ENCODE measurements at regions not wholly inside any gene's neighbourhood (a gene's known extent, or its start where the extent isn't known, plus 50 kb on each side); places are given as distances from the start of the nearest gene placed in this dataset.

- no peak for DNase-seq (ENCODE audit: low read depth, low spot score)
- no peak for ATAC-seq
- Histone ChIP-seq H3K36me3 (ENCODE audit: control insufficient read depth in 1 of 2, insufficient read depth in 2 of 2, low read length in 2 of 2) (no peaks in the 10 kb centered on the region), H3K4me2 (ENCODE audit: low read length) (no peak overlapping the region), H3K4me3 (replicated peaks in 1 of 2; ENCODE audit: low read depth in 1 of 2, low read length in 2 of 2) (no peak overlapping the region), H3K27me3 (ENCODE audit: insufficient read depth, low read length) (no peaks in the 10 kb centered on the region), H3K9me2 (ENCODE audit: insufficient read depth) (no peaks in the 10 kb centered on the region), H3K4me1 (ENCODE audit: control insufficient read depth in 1 of 2, insufficient read depth in 2 of 2, low read length in 2 of 2) (no peaks in the 10 kb centered on the region), H3K9me3 (ENCODE audit: control insufficient read depth in 1 of 2, insufficient read depth in 1 of 2, low read depth in 1 of 2, low read length in 2 of 2) (no peaks in the 10 kb centered on the region), H3K79me2 (ENCODE audit: insufficient read depth, low read length) (no peaks in the 10 kb centered on the region), H3K9ac (ENCODE audit: low read length) (no peak overlapping the region), H3K27ac (ENCODE audit: low read depth, low read length) (no peak overlapping the region), H4K20me1 (ENCODE audit: insufficient read depth) (no peaks in the 10 kb centered on the region), H2AFZ (ENCODE audit: low read depth, low read length, poor library complexity, severe bottlenecking) (peak overlapping the region; percentile 6)
- intact Hi-C loops (cut with micrococcal nuclease) = loop anchor here (5.0 kb wide), 1 partner anchor 456 kb away; no protein-coding TSS in a partner anchor
- CTCF ChIA-PET = interaction anchor here (0.5 to 2.0 kb wide), 7 partner anchors 9 to 313 kb away, joined by 3 to 7 read pairs (median 3); no protein-coding TSS in a partner anchor
- TF ChIP-seq RAD21 (IDR thresholded peaks at IDR 0.05; ENCODE audit: low read depth) (peak; percentile 45; the same call in 1 of the 2 replicates), MAX (IDR thresholded peaks at IDR 0.05) (no peak), EZH2 (IDR thresholded peaks at IDR 0.05) (no peak), FOSL1 (IDR thresholded peaks at IDR 0.05; ENCODE audit: low read depth) (no peak), CEBPB (IDR thresholded peaks at IDR 0.05; ENCODE audit: low read depth) (peak; percentile 8; the same call in 1 of the 2 replicates), CTCF (IDR thresholded peaks at IDR 0.05 in 2 of 3, conservative IDR thresholded peaks at IDR 0.05 in 1 of 3; ENCODE audit: borderline replicate concordance in 1 of 3, insufficient read depth in 1 of 3, low read depth in 2 of 3, low read length in 2 of 3) (peak in 2 of 3 experiments; percentile 33 to 63; a peak in 3 of 6 replicates)
- no TSS peak for BruUV-seq (replicated peaks)
- POLR2A ChIA-PET = no interaction called here
- RAD21 ChIA-PET (ENCODE audit: low non-redundant PET in 1 of 2, low total read pairs in 2 of 2, uncharacterized antibody in 2 of 2, unreplicated experiment in 2 of 2) = no interaction called here
Observed at GRCh38 chr6:82712826-82713225, 349.2 kb downstream of the TPBG start.

- ChIA-PET POLR2A (no interaction called here), CTCF (no interaction called here), RAD21 (ENCODE audit: low non-redundant PET in 1 of 2, low total read pairs in 2 of 2, uncharacterized antibody in 2 of 2, unreplicated experiment in 2 of 2) (no interaction called here)
- TF ChIP-seq ATF3 (IDR thresholded peaks at IDR 0.05) (no peak), POLR2AphosphoS5 (IDR thresholded peaks at IDR 0.05; ENCODE audit: low read depth, low read length) (no peak), ELF1 (IDR thresholded peaks at IDR 0.05; ENCODE audit: borderline replicate concordance, low read depth) (no peak), REST (IDR thresholded peaks at IDR 0.05; ENCODE audit: low read depth) (no peak), EZH2phosphoT487 (IDR thresholded peaks at IDR 0.05; ENCODE audit: borderline replicate concordance) (no peak), POLR2A (IDR thresholded peaks at IDR 0.05; ENCODE audit: borderline replicate concordance, extremely low read depth, insufficient read depth, insufficient read length) (no peak)
- no TSS peak for BruUV-seq (replicated peaks)
- H3K9me3 ChIP-seq (ENCODE audit: control insufficient read depth in 1 of 2, insufficient read depth in 1 of 2, low read depth in 1 of 2, low read length in 2 of 2) = no peaks in the 10 kb centered on the region
- H4K20me1 ChIP-seq (ENCODE audit: insufficient read depth) = no peaks in the 10 kb centered on the region
- H3K27ac ChIP-seq (ENCODE audit: low read depth, low read length) = no peak overlapping the region
- no peaks in the 10 kb centered on the region for H3K27me3 ChIP-seq (ENCODE audit: insufficient read depth, low read length)
- ATAC-seq = no peak
- no peak overlapping the region for H2AFZ ChIP-seq (ENCODE audit: low read depth, low read length, poor library complexity, severe bottlenecking)
- H3K36me3 ChIP-seq (ENCODE audit: control insufficient read depth in 1 of 2, insufficient read depth in 2 of 2, low read length in 2 of 2) = no peaks in the 10 kb centered on the region
- no peak overlapping the region for H3K9ac ChIP-seq (ENCODE audit: low read length)
- H3K4me3 ChIP-seq (replicated peaks in 1 of 2; ENCODE audit: low read depth in 1 of 2, low read length in 2 of 2) = no peak overlapping the region
- H3K4me1 ChIP-seq (ENCODE audit: control insufficient read depth in 1 of 2, insufficient read depth in 2 of 2, low read length in 2 of 2) = no peaks in the 10 kb centered on the region
- intact Hi-C loops (cut with micrococcal nuclease) = no loop called here
- no peaks in the 10 kb centered on the region for H3K9me2 ChIP-seq (ENCODE audit: insufficient read depth)
- H3K79me2 ChIP-seq (ENCODE audit: insufficient read depth, low read length) = no peaks in the 10 kb centered on the region
- no peak overlapping the region for H3K4me2 ChIP-seq (ENCODE audit: low read length)
- DNase-seq (ENCODE audit: low read depth, low spot score) = no peak
Observed at GRCh38 chr6:82720992-82721391, 344.6 kb downstream of the UBE3D start.
